ENCODE measurements at regions not wholly inside any gene's neighbourhood (a gene's known extent, or its start where the extent isn't known, plus 50 kb on each side); places are given as distances from the start of the nearest gene placed in this dataset.

- ATAC-seq: no peak
- H3K9me3 ChIP-seq: no peaks in the 10 kb centered on the region
- H3K27me3 ChIP-seq: no peaks in the 10 kb centered on the region
- H3K4me1 ChIP-seq: no peaks in the 10 kb centered on the region
- H3K36me3 ChIP-seq: no peaks in the 10 kb centered on the region
- no peak overlapping the region for H3K27ac ChIP-seq
- TF ChIP-seq POLR2A (IDR thresholded peaks at IDR 0.05) (no peak), CTCF (IDR thresholded peaks at IDR 0.05) (no peak), EP300 (IDR thresholded peaks at IDR 0.05) (no peak), POLR2AphosphoS5 (IDR thresholded peaks at IDR 0.05) (no peak)
- 69 to 80% methylated on average over 7 to 9 of the region's 9 CpGs for WGBS, 2 donors (ENCODE audit: low coverage in 1 of 2)
- H3K4me3 ChIP-seq: no peak overlapping the region
Measured at GRCh38 chr2:136255648-136256461, 137.9 kb upstream of the CXCR4 start.

DNA sequence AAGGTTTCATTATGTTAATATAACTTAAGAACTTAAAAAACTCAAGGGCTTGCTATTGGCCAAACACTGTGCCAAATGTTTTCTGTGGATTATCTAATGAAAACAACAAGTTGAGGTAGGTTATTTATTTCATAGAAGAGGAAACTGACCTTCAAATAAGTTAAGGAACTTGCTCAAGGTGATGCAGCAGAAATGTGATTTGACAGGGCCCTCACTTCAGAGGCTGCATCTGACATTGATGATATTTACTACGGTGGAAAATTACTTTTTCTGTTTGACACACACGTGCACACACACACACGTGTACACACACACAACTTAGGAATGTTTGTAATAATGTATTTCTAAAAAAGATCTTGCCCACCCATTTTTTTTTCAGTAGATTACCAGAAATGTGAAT is 137.2 kb upstream of the CXCR4 start:
- Histone ChIP-seq H3K9me3 (no peaks in the 10 kb centered on the region), H3K27ac (no peak overlapping the region), H3K4me3 (no peak overlapping the region), H3K36me3 (no peaks in the 10 kb centered on the region), H3K27me3 (no peaks in the 10 kb centered on the region), H3K4me1 (no peaks in the 10 kb centered on the region)
- TF ChIP-seq CTCF (IDR thresholded peaks at IDR 0.05) (no peak), POLR2AphosphoS5 (IDR thresholded peaks at IDR 0.05) (no peak), POLR2A (IDR thresholded peaks at IDR 0.05) (no peak), EP300 (IDR thresholded peaks at IDR 0.05) (no peak)
- ATAC-seq: no peak
- whole genome bisulfite sequencing, 2 donors (ENCODE audit: low coverage in 1 of 2): 84 to 90% methylated on average over 3 of the region's 3 CpGs

- H3K27me3 ChIP-seq: no peaks in the 10 kb centered on the region
- no peak overlapping the region for H3K27ac ChIP-seq
- WGBS, 2 donors (ENCODE audit: low coverage in 1 of 2): 76% methylated on average over 2 of the region's 3 CpGs; no CpG with 5 or more reads in 1 of the 2 donors
- no peak overlapping the region for H3K4me3 ChIP-seq
- no peak for TF ChIP-seq CTCF (IDR thresholded peaks at IDR 0.05)
- no peak for TF ChIP-seq EP300 (IDR thresholded peaks at IDR 0.05)
- no peak for TF ChIP-seq POLR2A (IDR thresholded peaks at IDR 0.05)
- TF ChIP-seq POLR2AphosphoS5 (IDR thresholded peaks at IDR 0.05): no peak
- no peak for ATAC-seq
- H3K4me1 ChIP-seq: no peaks in the 10 kb centered on the region
- no peaks in the 10 kb centered on the region for H3K36me3 ChIP-seq
- no peaks in the 10 kb centered on the region for H3K9me3 ChIP-seq
Measured at GRCh38 chr2:136254681-136255080, 136.7 kb upstream of the CXCR4 start.

DNA sequence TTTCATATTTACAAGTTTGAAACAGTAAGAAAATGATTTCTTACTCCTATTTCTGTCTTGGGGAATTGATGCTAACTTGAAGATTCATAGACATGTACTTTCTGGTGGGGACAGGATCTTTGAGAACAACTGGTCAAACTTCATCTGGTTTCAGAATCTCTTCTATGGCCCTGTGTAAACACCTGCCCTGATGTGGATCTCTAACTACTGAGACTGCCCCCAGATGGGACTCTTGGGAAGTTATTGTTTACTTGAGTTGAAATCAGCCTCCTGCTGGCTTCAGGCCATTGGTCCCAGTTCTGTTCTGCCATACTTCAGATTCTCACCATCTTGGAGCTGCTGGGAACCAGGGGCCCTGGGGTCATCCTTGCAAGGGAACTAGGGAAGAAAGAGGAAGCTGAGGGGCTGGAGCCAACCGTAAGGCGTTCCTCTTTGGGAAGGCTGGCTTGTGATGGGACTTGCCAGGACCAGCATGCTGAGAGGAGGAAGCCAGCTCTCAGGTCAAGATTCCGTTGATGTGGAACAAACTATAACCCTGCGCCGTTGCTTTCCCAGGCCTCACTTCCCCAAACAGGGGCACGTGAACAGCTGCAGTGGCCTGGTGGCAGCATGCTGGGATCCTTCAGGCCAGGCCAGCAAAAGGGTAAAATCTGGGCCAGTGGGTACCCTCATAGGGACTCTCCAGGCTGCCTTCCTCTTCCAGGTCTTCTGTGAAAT is 135.5 kb upstream of the CXCR4 start:
- Histone ChIP-seq H3K27ac (no peak overlapping the region), H3K36me3 (no peaks in the 10 kb centered on the region), H3K9me3 (no peaks in the 10 kb centered on the region), H3K4me3 (no peak overlapping the region), H3K4me1 (no peaks in the 10 kb centered on the region), H3K27me3 (no peaks in the 10 kb centered on the region)
- ATAC-seq: peak; percentile 34
- TF ChIP-seq CTCF (IDR thresholded peaks at IDR 0.05) (no peak), POLR2A (IDR thresholded peaks at IDR 0.05) (no peak), EP300 (IDR thresholded peaks at IDR 0.05) (no peak), POLR2AphosphoS5 (IDR thresholded peaks at IDR 0.05) (no peak)
- 80 to 100% methylated on average over 1 of the region's 6 CpGs for WGBS, 2 donors (ENCODE audit: low coverage in 1 of 2)

All from gastroesophageal sphincter (tissue), 4 donors.